GM18867 (cell line): ENCODE measurements at regions not wholly inside any gene's neighbourhood (a gene's known extent, or its start where the extent isn't known, plus 50 kb on each side); places are given as distances from the start of the nearest gene placed in this dataset.

Source experiments
- ATAC-seq: cut with Tn5 transposase; IDR thresholded peaks from one replicate; pipeline ENCODE4 v1.9.1; 2021; ENCODE audit warnings: mild to moderate bottlenecking, moderate library complexity; ENCODE audit not compliant: unreplicated experiment

DNA sequence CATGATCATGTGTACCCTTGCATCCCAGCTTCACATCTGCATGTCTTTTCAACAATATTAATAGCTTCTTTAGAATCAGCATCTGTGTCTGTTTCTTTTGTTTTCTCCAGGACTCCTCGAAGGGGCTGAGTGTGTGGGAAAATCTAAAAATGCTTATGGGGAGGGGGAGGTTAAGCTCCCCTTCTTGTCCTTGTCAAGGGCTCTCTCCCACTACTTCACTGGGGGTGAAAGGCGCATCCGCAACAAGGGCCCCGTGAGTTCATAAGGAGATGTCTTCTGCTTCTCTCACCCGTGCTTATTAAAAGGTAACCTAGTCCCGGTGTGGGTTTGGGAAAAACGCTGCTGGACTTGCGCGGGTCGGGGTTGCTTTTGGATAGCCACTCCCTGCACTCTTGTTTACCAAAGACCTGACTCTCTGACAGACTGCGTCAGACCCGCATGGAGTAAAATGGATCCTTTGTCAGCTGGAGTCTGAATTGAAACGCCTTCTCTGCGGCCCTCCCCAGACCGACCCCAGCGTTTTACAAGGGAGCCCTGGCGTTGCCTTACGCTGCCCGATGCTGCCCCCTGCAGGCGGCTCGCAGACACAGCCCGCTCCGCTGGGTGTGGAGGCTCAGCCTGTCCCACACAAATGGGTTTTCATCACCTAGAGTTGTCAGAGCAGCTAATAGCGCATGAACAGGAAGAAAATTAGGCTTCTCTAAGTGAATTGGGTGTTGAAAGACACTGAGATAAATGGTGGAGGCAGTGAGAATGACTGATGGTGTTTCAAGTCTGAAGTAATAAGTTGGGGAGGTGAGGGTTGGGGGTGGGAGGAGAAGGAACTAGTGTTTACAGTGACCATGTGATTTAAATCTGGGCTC lies 53.8 kb downstream of the IER5 start:
- ATAC-seq, result peak; percentile 72

DNA sequence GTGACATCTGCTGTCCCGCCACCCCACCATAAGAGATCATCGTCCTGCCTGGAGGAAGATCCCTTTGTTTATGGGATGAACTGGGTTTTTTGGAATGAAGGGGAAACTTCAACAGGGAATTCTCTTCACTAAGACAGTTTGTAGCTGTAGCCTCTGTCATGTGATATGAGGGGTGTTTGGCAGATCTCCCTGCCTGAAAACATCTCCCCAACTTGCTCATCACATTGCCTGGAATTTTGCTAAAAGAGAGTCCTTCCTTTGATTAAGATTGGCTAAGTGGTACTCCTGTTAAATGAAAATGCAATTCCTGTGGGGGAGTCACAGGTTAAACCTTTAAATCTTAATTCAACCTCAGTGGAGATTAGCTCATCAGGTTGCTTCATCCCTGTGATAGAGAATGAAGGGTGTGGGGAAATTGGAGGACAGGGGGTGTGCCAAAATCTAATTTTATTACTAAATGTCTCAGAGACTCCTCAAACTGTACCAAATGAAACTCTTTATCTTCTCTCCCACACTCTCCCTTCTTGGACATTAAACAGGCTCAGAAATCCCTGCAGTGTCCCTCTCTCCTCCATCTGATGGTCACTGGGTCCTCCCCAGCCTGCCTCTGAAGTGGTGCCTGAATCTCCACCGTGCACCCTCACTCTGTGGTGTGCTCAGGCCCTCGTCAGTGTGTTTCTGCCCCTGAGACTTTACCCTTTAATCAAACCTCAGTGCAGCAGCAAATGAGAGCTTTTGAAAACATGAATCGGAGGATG lies 54.8 kb downstream of the IER5 start:
- no peak for ATAC-seq

DNA sequence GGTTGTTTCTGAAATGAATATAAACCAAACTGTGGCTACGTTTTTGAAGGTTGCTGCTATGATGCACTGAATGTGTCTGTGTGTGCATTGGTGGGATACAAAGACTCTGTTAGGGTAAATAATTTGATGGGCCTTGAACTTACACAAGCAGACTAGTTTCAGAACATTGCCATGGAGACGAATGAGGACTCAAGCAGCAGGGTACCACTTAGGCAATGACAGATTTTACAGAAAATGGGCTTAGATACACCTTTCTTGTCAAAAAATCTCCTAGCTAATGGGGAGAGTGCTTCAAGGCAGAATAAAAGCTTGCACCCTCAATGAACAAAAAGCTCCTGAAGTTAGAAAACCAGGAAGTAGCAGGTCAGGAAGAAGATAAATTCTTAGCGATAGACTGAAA lies 55.7 kb downstream of the IER5 start:
- no peak for ATAC-seq

DNA sequence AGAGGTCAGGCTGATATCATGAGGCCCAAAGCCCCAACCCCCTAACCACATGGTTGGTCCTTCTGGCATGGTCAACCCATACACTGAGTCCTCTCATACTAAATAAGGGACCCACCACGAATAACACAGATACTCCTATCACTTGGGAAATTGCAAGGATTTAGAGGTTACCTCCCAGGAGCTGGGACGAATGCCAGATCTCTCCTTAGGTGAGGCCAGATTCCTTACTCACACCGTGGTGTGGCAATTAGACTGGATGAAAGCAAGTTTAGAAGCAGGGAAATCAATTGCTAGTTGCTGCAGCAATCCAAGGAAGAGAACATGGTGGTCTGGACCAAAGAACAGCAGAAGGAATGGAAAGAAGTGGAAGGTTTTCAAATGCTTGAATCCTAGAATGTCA lies 60.1 kb downstream of the IER5 start:
- ATAC-seq, result no peak

DNA sequence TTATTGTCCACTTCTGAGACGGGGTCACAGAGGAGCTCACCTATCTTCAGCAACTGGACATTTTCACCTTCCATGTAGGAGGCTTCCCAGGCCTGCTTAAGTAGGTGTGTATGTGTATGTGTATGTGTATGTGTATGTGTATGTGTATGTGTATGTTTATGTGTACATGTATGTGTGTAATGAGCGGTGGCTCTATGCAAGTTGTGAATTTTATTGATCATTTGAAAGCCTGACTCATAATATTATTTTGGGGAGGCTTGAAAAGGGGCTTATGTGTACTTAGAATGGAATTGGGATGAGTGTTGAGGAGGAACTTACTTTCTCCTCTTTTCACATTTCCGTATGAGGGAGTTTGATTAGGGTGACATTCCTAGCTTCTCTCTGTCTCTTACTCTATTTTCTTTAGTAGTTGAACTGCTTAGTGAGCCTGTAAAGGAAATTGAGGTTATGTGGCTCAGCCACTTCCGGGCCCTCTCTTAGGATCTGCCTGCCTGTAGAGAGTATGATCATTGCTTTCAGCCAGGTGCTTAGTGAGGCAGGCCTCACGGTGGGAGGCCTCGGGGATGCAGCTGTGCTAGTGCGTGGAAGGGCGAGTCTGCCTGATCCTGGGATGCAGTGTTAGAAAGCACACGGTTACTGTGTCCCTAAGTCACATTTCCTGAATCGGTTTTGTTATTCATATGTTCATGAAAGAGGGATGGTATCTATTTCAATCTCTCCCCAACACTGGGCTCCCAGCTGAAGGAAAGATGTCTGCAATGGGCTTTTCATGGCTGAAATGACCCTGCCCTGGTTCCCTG lies 61.0 kb downstream of the IER5 start:
- ATAC-seq, result peak; percentile 74

DNA sequence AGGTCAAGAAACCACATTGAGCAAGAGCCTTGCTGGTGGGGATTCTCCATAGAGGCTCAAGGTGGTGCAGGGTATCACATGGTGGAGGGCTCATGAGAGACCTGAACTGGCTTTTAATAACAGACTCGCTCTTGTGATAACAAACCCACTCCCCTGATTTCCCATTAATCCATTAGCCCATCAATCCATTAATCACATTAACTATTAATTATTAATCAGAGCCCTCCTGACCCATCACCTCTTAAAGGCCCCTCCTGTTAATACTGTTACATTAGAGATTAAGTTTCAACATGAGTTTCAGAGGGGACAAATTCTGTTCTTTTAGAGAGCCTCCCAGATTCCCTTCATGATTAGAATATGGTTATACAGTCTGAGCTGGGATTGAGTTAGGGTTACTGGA lies 61.8 kb downstream of the IER5 start:
- no peak for ATAC-seq

DNA sequence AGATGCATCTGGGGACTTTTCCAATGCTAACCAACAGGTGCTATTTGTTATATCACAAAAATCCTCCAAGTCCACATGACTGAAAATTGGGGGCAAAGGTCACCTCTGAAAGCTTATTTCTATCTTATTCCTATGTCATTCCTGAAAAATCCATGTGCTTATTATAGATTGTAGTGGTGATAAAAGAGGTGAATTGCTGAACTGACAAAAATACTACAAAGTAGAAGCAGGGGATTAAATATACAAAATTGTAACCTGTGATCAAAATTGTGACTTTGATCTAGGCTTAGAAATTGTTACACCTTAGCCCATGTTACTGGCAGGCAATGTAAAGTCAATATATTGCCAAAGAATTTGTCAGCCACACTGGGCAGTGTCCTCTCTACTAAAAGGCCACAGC lies 62.3 kb downstream of the IER5 start:
- no peak for ATAC-seq

DNA sequence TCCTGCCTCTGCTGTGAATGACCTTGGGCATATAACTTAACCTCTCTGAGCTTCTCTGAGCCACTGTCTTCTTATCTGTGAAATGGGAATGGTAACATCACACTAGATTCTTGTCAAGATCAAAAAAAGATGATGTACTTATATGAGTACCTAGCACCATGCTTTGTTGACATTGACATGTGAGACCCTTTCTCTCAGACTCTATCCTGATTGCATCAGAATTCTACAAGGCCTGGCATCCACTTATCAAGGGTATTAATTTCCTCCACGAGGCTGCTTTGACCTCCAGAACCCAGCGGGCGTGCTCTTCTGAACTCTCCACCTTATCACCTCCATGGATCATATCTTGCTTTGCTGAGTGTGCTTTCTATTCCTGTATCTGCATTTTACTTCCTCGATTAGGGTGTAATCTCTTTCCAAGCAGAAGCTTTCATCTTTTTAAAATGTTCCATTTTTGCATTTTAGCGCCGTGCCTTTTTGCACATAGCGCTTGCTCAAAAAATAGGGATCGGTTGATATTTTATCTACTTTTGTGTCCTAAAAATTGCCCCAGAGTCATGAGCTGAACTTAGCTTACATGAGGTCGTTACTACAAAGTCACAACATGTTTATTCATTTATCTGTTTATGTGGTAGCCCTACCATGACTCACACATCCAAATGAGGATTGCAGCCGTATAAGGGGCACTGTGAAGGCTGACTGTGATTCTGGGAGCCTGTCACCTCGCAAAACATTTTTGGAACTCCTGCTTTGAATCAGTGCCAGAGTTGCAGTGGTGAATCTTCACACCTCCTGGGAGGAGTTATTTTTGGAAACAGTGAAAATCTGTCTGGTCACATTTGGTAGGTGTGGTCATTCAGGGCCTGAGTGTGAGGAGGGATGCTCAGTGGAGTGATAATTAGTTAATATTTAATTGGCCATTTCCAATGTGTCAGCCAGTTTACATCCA lies 63.2 kb downstream of the IER5 start:
- peak; percentile 36 for ATAC-seq

DNA sequence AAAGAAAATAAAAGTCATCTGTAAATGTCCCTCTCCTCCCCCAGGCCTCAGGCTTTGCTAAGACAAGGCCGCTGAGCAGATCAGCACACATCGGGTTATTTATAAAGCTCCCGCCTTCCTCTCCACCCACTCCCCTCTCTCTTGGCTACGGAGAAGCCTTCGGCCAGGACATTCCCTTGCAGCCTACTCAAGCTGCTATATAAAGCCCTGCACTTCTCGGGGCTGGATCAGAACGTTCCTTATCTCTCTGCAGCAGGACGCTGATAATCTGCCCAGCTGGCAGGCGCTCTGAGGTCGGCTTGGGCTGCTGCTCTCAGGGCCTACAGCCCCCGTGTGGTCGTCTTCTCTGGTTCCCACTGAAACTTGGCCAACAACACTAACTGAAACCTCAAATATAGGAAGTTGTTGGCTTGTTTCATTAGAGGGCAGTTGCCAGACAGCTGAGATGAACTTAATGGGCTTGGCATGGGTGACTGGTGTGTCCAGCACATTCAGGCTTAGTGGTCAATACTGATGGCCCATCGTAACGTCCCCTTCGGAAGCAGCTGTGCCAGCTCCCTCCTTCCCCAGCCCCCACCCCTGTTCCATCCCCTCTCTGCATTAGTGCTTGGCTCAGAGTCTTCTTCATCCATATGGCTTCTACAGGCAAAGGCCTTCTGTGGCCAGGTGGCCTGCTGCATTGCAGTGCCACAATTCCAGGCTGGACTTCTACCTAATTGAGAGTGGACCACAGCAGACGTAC lies 64.6 kb downstream of the IER5 start:
- peak; percentile 81 for ATAC-seq

DNA sequence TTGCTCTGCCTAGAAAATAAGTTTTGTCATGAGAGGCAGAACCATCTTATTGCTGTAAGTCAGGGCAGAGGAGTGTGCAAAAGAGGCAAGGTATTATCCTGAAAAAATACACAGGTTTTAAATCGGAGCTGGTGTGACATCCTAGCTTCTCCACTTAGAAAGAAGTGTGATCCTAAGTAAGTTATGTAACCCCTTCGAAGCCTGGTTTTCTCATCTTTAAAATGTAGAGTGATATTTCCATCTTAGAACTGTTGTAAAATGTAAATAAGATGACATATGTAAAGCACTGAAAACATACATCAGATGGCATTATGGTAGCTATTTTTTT lies 65.1 kb downstream of the IER5 start:
- ATAC-seq, result no peak

DNA sequence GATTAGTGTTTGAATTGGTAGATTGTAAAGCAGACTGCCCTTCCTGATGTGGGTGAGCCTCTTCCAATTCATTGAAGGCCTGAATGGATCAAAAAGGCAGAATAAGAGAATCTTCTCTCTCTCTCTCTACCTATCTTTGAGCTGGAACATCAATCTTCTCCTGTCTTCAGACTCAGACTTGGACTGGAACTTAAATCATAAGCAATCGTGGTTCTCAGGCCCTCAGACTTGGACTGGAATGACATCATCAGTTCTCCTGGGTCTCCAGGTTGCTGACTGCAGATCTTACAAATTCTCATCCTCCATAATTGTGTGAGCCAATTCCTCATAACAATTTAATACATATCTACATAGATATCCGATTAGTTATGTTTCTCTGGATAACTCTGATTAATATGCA lies 66.8 kb downstream of the IER5 start:
- ATAC-seq, result no peak

DNA sequence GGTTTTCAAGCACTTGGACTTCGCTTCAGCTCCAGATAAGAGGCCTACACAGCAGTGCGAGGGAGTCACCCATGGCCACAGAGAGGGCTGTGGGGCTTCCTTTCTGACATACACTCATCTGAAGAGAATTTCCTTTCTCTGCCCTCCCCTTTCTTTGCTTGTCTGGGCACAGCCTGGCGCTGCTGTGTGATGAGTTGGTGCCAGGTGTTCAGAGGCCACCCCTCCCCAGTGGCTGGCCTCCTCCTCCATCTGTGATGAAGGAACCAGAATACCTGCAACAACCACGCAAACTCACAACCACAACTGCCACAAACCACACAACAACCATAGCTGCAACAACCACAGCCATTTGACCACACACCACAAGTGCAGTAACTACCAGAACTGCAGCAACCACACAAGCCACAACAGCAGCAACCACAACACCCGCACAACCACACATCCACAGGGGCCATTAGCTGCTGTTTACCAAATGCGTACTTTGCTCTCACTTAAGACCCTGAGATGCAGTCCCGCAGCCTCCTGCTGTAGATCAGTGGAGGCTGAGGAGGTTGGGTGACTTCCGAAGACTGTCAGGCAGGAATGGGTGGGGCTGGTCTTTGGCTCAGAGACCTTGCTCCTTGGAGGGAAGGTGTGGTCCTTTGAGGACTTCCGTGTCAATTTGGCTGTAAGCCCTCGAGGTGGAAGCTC lies 71.1 kb downstream of the IER5 start:
- no peak for ATAC-seq

DNA sequence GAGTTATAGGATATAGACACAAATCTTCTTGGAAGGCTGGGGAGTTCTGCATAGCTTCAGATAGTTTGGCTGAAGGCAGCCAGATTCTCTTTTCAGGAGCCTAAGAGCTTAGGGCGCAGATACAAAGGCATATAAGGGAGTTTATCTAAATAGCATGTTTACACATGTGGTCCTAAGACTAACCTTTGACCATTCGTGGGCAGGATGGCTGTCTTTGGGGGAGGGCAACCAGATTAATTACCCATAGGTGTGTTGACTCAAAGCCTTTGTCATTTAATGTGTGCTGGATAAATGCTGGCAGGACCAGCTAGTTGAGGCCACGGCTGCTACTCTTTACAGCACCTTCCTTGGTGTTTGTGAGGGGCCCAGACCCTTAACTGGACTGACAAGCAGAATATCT lies 71.8 kb downstream of the IER5 start:
- no peak for ATAC-seq

DNA sequence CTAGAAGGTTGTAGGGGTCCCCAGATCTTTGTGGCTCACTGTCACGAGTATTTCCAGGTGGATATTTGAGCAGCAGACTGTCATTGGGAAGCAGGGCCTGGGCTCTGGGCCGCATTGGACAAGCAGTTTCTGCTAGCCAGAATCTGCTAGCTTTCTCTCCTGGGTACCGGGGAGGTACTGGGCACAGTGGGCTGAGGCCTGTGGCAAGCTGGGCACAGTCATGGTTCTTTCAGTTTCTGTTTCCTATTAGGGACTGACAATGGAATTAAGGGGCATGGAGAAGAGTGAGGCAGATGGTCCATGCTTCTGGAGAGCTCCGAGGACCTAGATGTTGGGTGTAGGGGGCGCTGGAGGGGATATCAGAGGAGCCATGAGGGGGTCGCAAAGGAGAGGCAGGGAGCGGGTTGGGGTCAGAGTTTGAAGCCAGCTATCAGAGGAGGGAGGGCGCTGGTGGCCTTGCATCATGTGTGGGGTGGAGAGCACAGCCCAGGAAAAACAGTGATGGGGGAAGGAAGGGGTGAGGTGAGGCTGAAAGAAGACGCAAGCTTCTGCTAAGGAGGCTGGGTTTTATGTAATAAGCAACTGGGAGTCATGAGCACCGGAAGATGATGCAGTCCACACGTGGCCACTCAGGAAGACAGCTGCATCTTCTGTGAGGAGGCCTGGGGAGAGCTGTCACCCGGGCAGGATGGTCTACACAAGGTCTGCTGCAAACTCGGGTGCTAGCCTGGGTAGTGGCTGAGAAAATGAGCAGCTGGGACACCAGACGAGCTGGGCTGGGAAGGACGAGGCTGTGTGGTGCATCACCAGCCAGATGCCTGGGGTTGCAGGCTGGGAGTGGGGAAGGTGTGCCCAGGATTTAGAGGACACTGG lies 72.7 kb downstream of the IER5 start:
- no peak for ATAC-seq

DNA sequence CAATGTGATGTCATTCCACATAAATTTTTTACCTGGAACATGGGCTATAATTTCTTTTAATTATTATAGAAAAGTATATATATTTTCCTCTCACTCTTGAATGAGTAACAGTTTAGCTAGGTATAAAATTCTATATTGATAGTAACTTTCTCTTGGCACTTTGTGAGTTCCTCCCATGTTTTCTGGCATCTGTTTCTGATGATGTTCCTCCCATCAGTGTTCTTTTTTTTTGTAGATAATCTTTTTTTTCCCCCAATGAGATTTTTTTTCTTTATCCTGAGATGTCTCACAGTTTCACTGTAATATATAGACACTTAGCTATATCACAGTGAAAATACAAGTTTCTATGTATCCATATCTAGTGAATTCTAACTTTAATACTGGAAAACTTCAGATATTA lies 75.2 kb downstream of the IER5 start:
- no peak for ATAC-seq

DNA sequence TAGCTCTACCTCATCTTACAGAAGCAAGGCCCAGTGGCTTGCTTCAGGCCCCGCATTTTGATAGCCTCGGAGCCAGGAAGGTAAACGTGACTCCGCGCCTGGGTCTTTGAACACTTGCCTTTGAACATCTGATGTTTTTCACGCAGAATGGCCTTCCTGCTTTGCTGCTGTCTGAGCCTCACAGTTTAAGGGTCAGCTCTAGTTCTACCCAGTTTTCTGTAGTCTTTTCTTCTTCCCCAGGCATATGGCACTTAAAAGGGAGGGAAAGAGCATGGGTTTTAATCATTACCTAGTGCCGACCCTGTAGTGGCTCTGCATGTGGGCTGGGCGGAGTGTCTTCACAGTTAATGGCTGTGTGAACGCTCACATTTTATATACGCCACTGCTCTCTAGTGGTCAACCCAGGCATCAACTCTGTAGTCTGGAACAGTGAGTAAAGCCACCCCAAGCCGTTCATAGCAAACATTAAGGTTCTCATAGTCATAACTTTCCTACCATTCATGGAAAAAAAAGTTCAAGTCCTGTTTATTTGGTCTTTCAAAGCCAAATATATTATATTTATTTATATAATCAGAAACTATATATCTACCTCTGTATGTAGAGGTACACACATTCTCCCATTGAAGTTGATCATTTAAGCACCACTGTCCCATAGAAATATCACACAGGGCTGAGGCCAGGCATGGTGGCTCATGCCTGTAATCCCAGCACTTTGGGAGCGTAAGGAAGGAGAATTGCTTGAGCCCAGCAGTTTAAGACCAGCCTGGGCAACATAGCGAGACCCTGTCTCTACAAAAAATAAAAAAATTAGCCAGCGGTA lies 78.1 kb downstream of the IER5 start:
- ATAC-seq, result peak; percentile 97

DNA sequence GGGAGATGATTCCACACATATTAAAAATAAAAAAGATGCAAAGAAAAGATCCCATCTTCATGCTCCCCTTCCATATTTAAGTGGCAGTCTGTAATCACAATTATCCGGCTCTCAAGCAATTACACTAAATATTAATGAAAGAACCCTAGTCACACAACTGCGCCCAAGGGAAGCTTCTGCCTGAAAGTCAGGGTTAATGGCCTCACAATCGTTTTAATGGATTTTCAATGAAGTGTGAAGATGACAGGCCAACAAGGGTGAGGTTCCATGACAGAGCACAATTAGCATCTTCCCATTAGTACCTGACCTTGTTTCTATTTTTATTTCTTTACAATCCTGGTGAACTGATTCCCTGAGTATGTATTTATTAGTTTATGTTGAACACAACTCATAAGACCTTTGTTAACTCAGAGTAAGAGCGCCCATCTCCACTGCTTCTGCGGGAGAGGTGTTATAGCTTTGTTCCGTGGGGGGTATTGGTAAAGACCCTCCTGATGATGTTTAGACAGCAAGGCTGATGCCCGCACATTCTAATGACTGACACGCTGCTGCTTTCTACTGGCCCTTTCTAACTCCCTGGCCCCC lies 80.9 kb downstream of the IER5 start:
- ATAC-seq, result no peak
